ENCODE measurements at regions not wholly inside any gene's neighbourhood (a gene's known extent, or its start where the extent isn't known, plus 50 kb on each side); places are given as distances from the start of the nearest gene placed in this dataset.

- no peak for TF ChIP-seq TAF1 (IDR thresholded peaks at IDR 0.05; ENCODE audit: low read depth, low read length)
- no peak for TF ChIP-seq POLR2A (IDR thresholded peaks at IDR 0.05; ENCODE audit: low read depth, low read length)
- TF ChIP-seq POU2F2 (IDR thresholded peaks at IDR 0.05; ENCODE audit: low read depth, low read length): no peak
- no peak for TF ChIP-seq SPI1 (IDR thresholded peaks at IDR 0.05; ENCODE audit: low read depth, low read length)
- no peak for TF ChIP-seq POLR2AphosphoS5 (IDR thresholded peaks at IDR 0.05; ENCODE audit: low read depth, low read length)
- no peak for TF ChIP-seq PAX5 (IDR thresholded peaks at IDR 0.05; ENCODE audit: insufficient read depth, low read length, severe bottlenecking)
These were observed 261.0 kb downstream of the SHQ1 start for GRCh38 chr3:72587282-72587681.

Measured in GM12891 (cell line).